Left lung (tissue), 4 donors: ENCODE measurements at regions not wholly inside any gene's neighbourhood (a gene's known extent, or its start where the extent isn't known, plus 50 kb on each side); places are given as distances from the start of the nearest gene placed in this dataset.
A peak's percentile ranks its signal among the peaks of the same experiment; 100 is the strongest.

Experiments
- ATAC-seq: fragments of 200-7000 bp; cut with Tn5 transposase; one replicate; pipeline ENCODE4 v1.9.1; 2020; ENCODE audit warnings: moderate library complexity
- DNase-seq, 4 donors: peaks; one replicate each; pipeline ENCODE4 v3.0.0-alpha.2; 2013 to 2020
- H3K27ac ChIP-seq, 2 donors: fragments of 200-600 bp; sonication (generic) in 1 of 2; one replicate each; pipeline versions ENCODE4 v1.5.0 to v1.8.0; 2020 to 2021
- H3K27me3 ChIP-seq, 2 donors: fragments of 200-600 bp; sonication (generic) in 1 of 2; one replicate each; pipeline versions ENCODE4 v1.5.0 to v1.8.0; 2020 to 2021
- H3K36me3 ChIP-seq, 2 donors: fragments of 200-600 bp; sonication (generic) in 1 of 2; one replicate each; pipeline versions ENCODE4 v1.5.0 to v1.8.0; 2020 to 2021
- H3K4me1 ChIP-seq, 2 donors: fragments of 200-600 bp; one replicate each; pipeline ENCODE4 v1.8.0; 2021
- H3K4me3 ChIP-seq, 2 donors: fragments of 200-600 bp; sonication (generic) in 1 of 2; one replicate each; pipeline versions ENCODE4 v1.5.0 to v1.8.0; 2020 to 2021; ENCODE audit warnings: mild to moderate bottlenecking in 1 of 2
- H3K9me3 ChIP-seq, 2 donors: fragments of 200-600 bp; sonication (generic) in 1 of 2; one replicate each; pipeline versions ENCODE4 v1.5.0 to v1.8.0; 2020 to 2021
- CTCF ChIP-seq, 2 donors: fragments of 200-600 bp; sonication (generic) in 1 of 2; IDR thresholded peaks; one replicate each; pipeline versions ENCODE4 v1.5.0 to v1.8.0; 2021; ENCODE audit warnings: antibody characterized with exemption in 2 of 2
- intact Hi-C, 2 donors: fragments of 100-400 bp; cut with DNase I; formaldehyde crosslinking; loops; one replicate each; pipeline versions ENCODE4 v1.11.2 to v1.14.2; 2022
- donor health status: DM: no; HTN: yes; CAD: no.
- donor health status: DM: no; HTN: no; CAD: no.

DNA sequence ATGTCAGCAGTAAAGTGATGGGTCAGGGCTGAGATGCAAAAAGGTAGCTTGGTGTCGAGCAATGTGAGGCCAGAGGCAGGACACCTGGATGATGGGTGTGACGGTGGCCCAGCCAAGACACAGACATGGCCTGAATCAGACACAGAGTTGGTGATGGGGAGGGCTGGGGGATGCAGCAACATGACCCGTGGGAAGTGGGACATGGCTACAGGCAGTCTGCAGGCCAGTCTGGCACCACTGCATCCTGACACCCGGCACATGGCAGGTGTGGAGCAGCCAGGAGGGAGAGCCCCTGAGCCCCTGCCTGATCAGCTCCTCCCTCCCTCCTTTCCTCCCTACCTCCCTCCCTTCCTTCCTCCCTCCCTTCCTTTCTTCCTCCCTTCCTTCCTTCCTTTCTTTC, 114.8 kb upstream of the WDR11 start:
- intact Hi-C loops = no loop called here
- ATAC-seq = no peak
- no peak overlapping the region for H3K27ac ChIP-seq
- no peaks in the 10 kb centered on the region for H3K9me3 ChIP-seq
- H3K27me3 ChIP-seq = no peaks in the 10 kb centered on the region
- peak in 1 of 4 donors; percentile 61 for DNase-seq
- H3K4me3 ChIP-seq = no peak overlapping the region
- H3K36me3 ChIP-seq = no peaks in the 10 kb centered on the region
- no peak for TF ChIP-seq CTCF (IDR thresholded peaks at IDR 0.05)
- H3K4me1 ChIP-seq = no peaks in the 10 kb centered on the region

DNA sequence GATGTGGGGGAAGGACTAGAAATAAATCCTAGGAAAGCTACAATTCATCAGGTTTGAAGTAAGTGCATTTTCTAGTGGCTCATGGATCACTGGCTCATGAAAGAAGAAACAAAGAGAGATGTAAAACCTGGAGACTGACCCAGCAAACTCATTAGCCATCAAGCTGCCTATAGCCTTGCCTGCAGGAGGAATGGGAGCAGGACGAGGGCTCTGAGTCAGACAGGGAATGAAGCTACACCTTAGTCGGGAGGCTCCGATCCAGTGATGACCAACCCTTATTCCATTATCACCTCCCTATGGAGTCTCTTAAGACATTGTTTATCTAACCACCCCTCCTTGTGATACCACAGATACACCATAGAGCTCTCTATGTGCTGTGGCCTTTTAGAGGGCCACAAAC, 112.5 kb upstream of the WDR11 start:
- Histone ChIP-seq H3K36me3 (no peaks in the 10 kb centered on the region), H3K9me3 (no peaks in the 10 kb centered on the region), H3K4me3 (no peak overlapping the region), H3K27me3 (no peaks in the 10 kb centered on the region), H3K4me1 (no peaks in the 10 kb centered on the region), H3K27ac (no peak overlapping the region)
- DNase-seq (no peak), ATAC-seq (no peak)
- intact Hi-C loops = no loop called here
- TF ChIP-seq CTCF (IDR thresholded peaks at IDR 0.05) = no peak

DNA sequence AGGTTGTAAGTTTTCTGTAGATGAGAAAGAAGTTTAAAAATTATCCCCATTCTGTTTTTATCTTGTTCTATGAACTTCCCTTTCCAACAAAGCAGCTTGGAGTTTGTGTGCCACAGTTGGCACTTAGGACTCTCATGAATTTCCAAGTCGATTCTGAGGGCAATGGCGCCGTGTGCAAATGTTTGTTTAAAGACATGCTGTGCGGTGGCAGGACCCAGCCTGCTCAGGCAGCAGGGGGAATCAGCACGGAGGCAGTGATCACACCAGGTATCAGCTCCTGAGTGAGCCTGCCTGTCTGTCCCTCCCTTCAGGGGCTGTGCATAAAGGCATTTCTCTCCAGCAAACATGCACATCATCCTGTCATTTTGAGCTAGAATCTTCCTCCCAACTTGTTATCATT, 109.8 kb upstream of the WDR11 start:
- ATAC-seq = no peak
- Histone ChIP-seq H3K36me3 (no peaks in the 10 kb centered on the region), H3K4me1 (no peaks in the 10 kb centered on the region), H3K27me3 (no peaks in the 10 kb centered on the region), H3K27ac (no peak overlapping the region), H3K9me3 (no peaks in the 10 kb centered on the region), H3K4me3 (no peak overlapping the region)
- no peak for DNase-seq
- intact Hi-C loops = no loop called here
- no peak for TF ChIP-seq CTCF (IDR thresholded peaks at IDR 0.05)

DNA sequence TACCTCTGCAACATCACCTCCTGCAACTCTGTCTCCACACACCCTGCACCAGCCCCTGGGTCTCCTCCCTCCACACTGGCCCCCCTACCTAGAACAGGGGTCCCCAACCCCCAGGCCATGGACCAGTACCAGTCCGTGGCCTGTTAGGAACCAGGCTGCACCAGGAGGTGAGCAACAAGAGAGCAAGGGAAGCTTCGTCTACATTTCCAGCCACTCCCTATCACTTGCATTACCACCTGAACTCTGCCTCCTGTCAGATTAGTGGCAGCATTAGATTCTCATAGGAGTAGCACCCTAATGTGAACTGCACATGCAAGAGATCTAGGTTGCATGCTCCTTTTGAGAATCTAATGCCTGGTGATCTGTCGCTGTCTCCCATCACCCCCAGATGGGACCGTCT, 108.8 kb upstream of the WDR11 start:
- Histone ChIP-seq H3K4me1 (no peaks in the 10 kb centered on the region), H3K27ac (no peak overlapping the region), H3K36me3 (no peaks in the 10 kb centered on the region), H3K27me3 (no peaks in the 10 kb centered on the region), H3K9me3 (no peaks in the 10 kb centered on the region), H3K4me3 (no peak overlapping the region)
- ATAC-seq = no peak
- intact Hi-C loops = no loop called here
- no peak for DNase-seq
- TF ChIP-seq CTCF (IDR thresholded peaks at IDR 0.05) = no peak

- no peak for TF ChIP-seq CTCF (IDR thresholded peaks at IDR 0.05)
- intact Hi-C loops = no loop called here
- Histone ChIP-seq H3K4me1 (no peaks in the 10 kb centered on the region), H3K27ac (no peak overlapping the region), H3K27me3 (no peaks in the 10 kb centered on the region), H3K4me3 (no peak overlapping the region), H3K9me3 (no peaks in the 10 kb centered on the region), H3K36me3 (no peaks in the 10 kb centered on the region)
- DNase-seq (no peak), ATAC-seq (no peak)
Measured at GRCh38 chr10:120744040-120744439, 107.1 kb upstream of the WDR11 start.
